Fibroblast of lung (primary cell): ENCODE measurements at regions not wholly inside any gene's neighbourhood (a gene's known extent, or its start where the extent isn't known, plus 50 kb on each side); places are given as distances from the start of the nearest gene placed in this dataset.

Experiments
- DNase-seq, 2 donors: peaks; one replicate each; pipeline versions ENCODE4 v3.0.0 to v3.0.0-alpha.2; 2010; ENCODE audit warnings: low read depth in 2 of 2
- H2AFZ ChIP-seq: 2 replicates; pipeline ENCODE4 v1.5.1; 2012; ENCODE audit warnings: low read length, control low read depth, inconsistent platforms
- H3K27ac ChIP-seq: 2 replicates; pipeline ENCODE4 v1.5.1; 2011; ENCODE audit warnings: low read length, control low read depth; ENCODE audit not compliant: insufficient read depth
- H3K27me3 ChIP-seq: 2 replicates; pipeline ENCODE4 v1.5.1; 2011; ENCODE audit warnings: mild to moderate bottlenecking, low read length; ENCODE audit not compliant: control insufficient read depth, insufficient read depth
- H3K36me3 ChIP-seq: 2 replicates; pipeline ENCODE4 v1.5.1; 2011; ENCODE audit warnings: low read length; ENCODE audit not compliant: control insufficient read depth, insufficient read depth
- H3K4me1 ChIP-seq: 2 replicates; pipeline ENCODE4 v1.5.1; 2011; ENCODE audit warnings: low read length; ENCODE audit not compliant: control insufficient read depth, insufficient read depth; ENCODE audit errors: extremely low read depth
- H3K4me2 ChIP-seq: 2 replicates; pipeline ENCODE4 v1.5.1; 2011; ENCODE audit warnings: low read length, control low read depth; ENCODE audit not compliant: insufficient read depth; ENCODE audit errors: extremely low read depth
- H3K4me3 ChIP-seq, 4 experiments: fragments of 200-600 bp in 1 of 4; sonication (generic) in 1 of 4; replicated peaks in 1 of 4; 2 replicates each; pipeline ENCODE4 v1.5.1; 2011 to 2016; ENCODE audit warnings: low read length in 4 of 4, low read depth in 3 of 4, mild to moderate bottlenecking in 3 of 4, control low read depth in 2 of 4, inconsistent platforms in 1 of 4, mixed read lengths in 1 of 4; ENCODE audit not compliant: insufficient read depth in 1 of 4; ENCODE audit errors: control extremely low read depth in 1 of 4
- H3K79me2 ChIP-seq: 2 replicates; pipeline ENCODE4 v1.5.1; 2012; ENCODE audit warnings: mild to moderate bottlenecking, low read length, inconsistent platforms; ENCODE audit not compliant: control insufficient read depth, insufficient read depth
- H3K9ac ChIP-seq: 2 replicates; pipeline ENCODE4 v1.5.1; 2011; ENCODE audit warnings: mild to moderate bottlenecking, low read length, control low read depth; ENCODE audit not compliant: insufficient read depth
- H3K9me3 ChIP-seq: 2 replicates; pipeline ENCODE4 v1.5.1; 2012; ENCODE audit warnings: low read depth, low read length; ENCODE audit not compliant: control insufficient read depth, insufficient read depth
- H4K20me1 ChIP-seq: 2 replicates; pipeline ENCODE4 v1.5.1; 2011; ENCODE audit warnings: low read length; ENCODE audit not compliant: control insufficient read depth, insufficient read depth; ENCODE audit errors: extremely low read depth
- EZH2 ChIP-seq: IDR thresholded peaks from 2 replicates; pipeline ENCODE4 v1.5.1; 2012; ENCODE audit warnings: low read length, control low read depth, mild to moderate bottlenecking; ENCODE audit errors: missing control alignments
- TF ChIP-seq, protein P1 (sequence below), 2 donors: IDR thresholded peaks in 1 of 2; conservative IDR thresholded peaks in 1 of 2; 1 replicate in 1 of 2; 2 replicates in 1 of 2; pipeline ENCODE4 v1.5.1; 2011 to 2012; ENCODE audit warnings: low read length in 2 of 2, control low read depth in 1 of 2, inconsistent platforms in 1 of 2, low read depth in 1 of 2, mild to moderate bottlenecking in 1 of 2

- Histone ChIP-seq H3K36me3 (no peaks in the 10 kb centered on the region), H3K4me2 (no peak overlapping the region), H3K27me3 (no peaks in the 10 kb centered on the region), H4K20me1 (no peaks in the 10 kb centered on the region), H3K79me2 (no peaks in the 10 kb centered on the region), H3K9ac (no peak overlapping the region), H3K4me1 (no peaks in the 10 kb centered on the region), H3K4me3 (no peak overlapping the region), H3K27ac (no peak overlapping the region), H3K9me3 (no peaks in the 10 kb centered on the region), H2AFZ (no peak overlapping the region)
- no peak for DNase-seq
- TF ChIP-seq, protein P1, sequence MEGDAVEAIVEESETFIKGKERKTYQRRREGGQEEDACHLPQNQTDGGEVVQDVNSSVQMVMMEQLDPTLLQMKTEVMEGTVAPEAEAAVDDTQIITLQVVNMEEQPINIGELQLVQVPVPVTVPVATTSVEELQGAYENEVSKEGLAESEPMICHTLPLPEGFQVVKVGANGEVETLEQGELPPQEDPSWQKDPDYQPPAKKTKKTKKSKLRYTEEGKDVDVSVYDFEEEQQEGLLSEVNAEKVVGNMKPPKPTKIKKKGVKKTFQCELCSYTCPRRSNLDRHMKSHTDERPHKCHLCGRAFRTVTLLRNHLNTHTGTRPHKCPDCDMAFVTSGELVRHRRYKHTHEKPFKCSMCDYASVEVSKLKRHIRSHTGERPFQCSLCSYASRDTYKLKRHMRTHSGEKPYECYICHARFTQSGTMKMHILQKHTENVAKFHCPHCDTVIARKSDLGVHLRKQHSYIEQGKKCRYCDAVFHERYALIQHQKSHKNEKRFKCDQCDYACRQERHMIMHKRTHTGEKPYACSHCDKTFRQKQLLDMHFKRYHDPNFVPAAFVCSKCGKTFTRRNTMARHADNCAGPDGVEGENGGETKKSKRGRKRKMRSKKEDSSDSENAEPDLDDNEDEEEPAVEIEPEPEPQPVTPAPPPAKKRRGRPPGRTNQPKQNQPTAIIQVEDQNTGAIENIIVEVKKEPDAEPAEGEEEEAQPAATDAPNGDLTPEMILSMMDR (conservative IDR thresholded peaks at IDR 0.05 in 1 of 2, IDR thresholded peaks at IDR 0.05 in 1 of 2; ENCODE audit: low read depth in 1 of 2, low read length in 2 of 2) = no peak
- TF ChIP-seq EZH2 = no peak
Measured at GRCh38 chr5:84546686-84547085, 162.0 kb upstream of the EDIL3 start.

DNA sequence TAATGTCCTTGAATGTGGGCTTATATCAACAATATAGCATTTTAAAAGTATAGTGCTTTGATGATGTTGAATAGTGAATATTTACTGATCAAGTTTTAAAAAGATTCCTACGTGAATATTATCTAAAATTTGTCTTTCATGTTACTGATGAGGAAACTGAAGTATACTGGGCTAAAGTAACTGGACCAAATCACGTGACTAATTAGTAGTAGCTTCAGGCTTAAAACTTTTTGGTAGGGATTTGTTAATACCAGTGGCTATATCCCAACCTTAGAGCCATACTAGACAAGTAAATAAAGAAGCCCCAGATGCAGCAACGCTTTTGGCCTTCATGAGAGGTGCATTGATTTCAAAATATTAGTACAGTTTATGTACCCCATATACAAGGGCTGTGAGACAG, 152.1 kb upstream of the EDIL3 start:
- H3K4me1 ChIP-seq = no peaks in the 10 kb centered on the region
- no peak overlapping the region for H3K9ac ChIP-seq
- H3K36me3 ChIP-seq = no peaks in the 10 kb centered on the region
- TF ChIP-seq, protein P1 (conservative IDR thresholded peaks at IDR 0.05 in 1 of 2, IDR thresholded peaks at IDR 0.05 in 1 of 2; ENCODE audit: low read depth in 1 of 2, low read length in 2 of 2) = no peak
- no peak for TF ChIP-seq EZH2
- H3K27ac ChIP-seq = no peak overlapping the region
- no peak overlapping the region for H3K4me2 ChIP-seq
- no peak for DNase-seq
- H3K4me3 ChIP-seq = no peak overlapping the region
- H3K27me3 ChIP-seq = no peaks in the 10 kb centered on the region
- no peaks in the 10 kb centered on the region for H3K79me2 ChIP-seq
- H2AFZ ChIP-seq = no peak overlapping the region
- no peaks in the 10 kb centered on the region for H4K20me1 ChIP-seq
- no peaks in the 10 kb centered on the region for H3K9me3 ChIP-seq

- peak; percentile 21 to 25 for DNase-seq
Measured at GRCh38 chr5:84535281-84535680, 150.6 kb upstream of the EDIL3 start.

More at GRCh38 chr5:84535281-84535680, 150.6 kb upstream of the EDIL3 start:
- Histone ChIP-seq H3K4me2 (no peak overlapping the region), H2AFZ (no peak overlapping the region), H3K9me3 (no peaks in the 10 kb centered on the region), H3K27me3 (no peaks in the 10 kb centered on the region), H4K20me1 (no peaks in the 10 kb centered on the region), H3K9ac (no peak overlapping the region), H3K79me2 (no peaks in the 10 kb centered on the region), H3K4me3 (no peak overlapping the region), H3K27ac (no peak overlapping the region), H3K36me3 (no peaks in the 10 kb centered on the region), H3K4me1 (no peaks in the 10 kb centered on the region)
- TF ChIP-seq, protein P1 (conservative IDR thresholded peaks at IDR 0.05 in 1 of 2, IDR thresholded peaks at IDR 0.05 in 1 of 2; ENCODE audit: low read depth in 1 of 2, low read length in 2 of 2) = no peak
- TF ChIP-seq EZH2 = no peak
